ENCODE measurements at regions not wholly inside any gene's neighbourhood (a gene's known extent, or its start where the extent isn't known, plus 50 kb on each side); places are given as distances from the start of the nearest gene placed in this dataset.

GRCh38 chr2:220441404-220441803 lies 814.0 kb downstream of the SLC4A3 start:
- no peak for TF ChIP-seq CTCF (IDR thresholded peaks at IDR 0.05 in 4 of 5, conservative IDR thresholded peaks at IDR 0.05 in 1 of 5)
- TF ChIP-seq POLR2A (IDR thresholded peaks at IDR 0.05), result no peak

Data from gastrocnemius medialis (tissue), 4 donors.